Effector memory CD8-positive, alpha-beta T cell (primary cell): ENCODE measurements at regions not wholly inside any gene's neighbourhood (a gene's known extent, or its start where the extent isn't known, plus 50 kb on each side); places are given as distances from the start of the nearest gene placed in this dataset.
A peak's percentile ranks its signal among the peaks of the same experiment; 100 is the strongest.
"Not testable (repeated sequence)": the region's sequence is repeated elsewhere in the genome, so short reads cannot be mapped to it uniquely, and the experiment has no call there.

Source experiments
- ATAC-seq: fragments of 150-1000 bp; cut with Tn5 transposase; replicated peaks from 2 replicates; pipeline ENCODE4 v1.10.0; 2021; ENCODE audit warnings: mild to moderate bottlenecking, moderate library complexity
- DNase-seq, 3 experiments: peaks; one replicate each; pipeline ENCODE4 v3.0.0; 2021
- H3K27ac Mint-ChIP-seq, 2 donors: one replicate each; pipeline ENCODE4 v1.8.0; 2022; ENCODE audit warnings: mild to moderate bottlenecking in 2 of 2, mixed read lengths in 2 of 2, moderate library complexity in 2 of 2
- H3K27me3 Mint-ChIP-seq, 2 donors: one replicate each; pipeline ENCODE4 v1.8.0; 2022; ENCODE audit warnings: mixed read lengths in 2 of 2
- H3K36me3 Mint-ChIP-seq: one replicate; pipeline ENCODE4 v1.8.0; 2022; ENCODE audit warnings: mild to moderate bottlenecking, moderate library complexity, mixed read lengths; ENCODE audit not compliant: insufficient read depth
- H3K4me1 Mint-ChIP-seq, 2 donors: one replicate each; pipeline ENCODE4 v1.8.0; 2022; ENCODE audit warnings: low read depth in 2 of 2, mixed read lengths in 2 of 2
- H3K4me3 Mint-ChIP-seq, 2 donors: one replicate each; pipeline ENCODE4 v1.8.0; 2022; ENCODE audit warnings: mild to moderate bottlenecking in 2 of 2, mixed read lengths in 2 of 2, moderate library complexity in 2 of 2
- H3K9me3 Mint-ChIP-seq, 2 donors: one replicate each; pipeline ENCODE4 v1.8.0; 2022; ENCODE audit warnings: mixed read lengths in 2 of 2

GRCh38 chr7:82578430-82578829 lies 134.9 kb upstream of the CACNA2D1 start:
- Mint-ChIP-seq H3K36me3 (peaks cover 2% of the 10 kb centered on the region), H3K27me3 (no peaks in the 10 kb centered on the region), H3K27ac (no peak overlapping the region), H3K4me3 (no peak overlapping the region), H3K4me1 (no peaks in the 10 kb centered on the region), H3K9me3 (peaks cover 0 to 3% of the 10 kb centered on the region in 2 donors)
- DNase-seq (no peak), ATAC-seq (no peak)

GRCh38 chr7:82572195-82572880 lies 128.8 kb upstream of the CACNA2D1 start:
- ATAC-seq: peak; percentile 65
- Mint-ChIP-seq H3K27me3 (no peaks in the 10 kb centered on the region), H3K36me3 (peaks cover 2% of the 10 kb centered on the region), H3K9me3 (peaks cover 0 to 2% of the 10 kb centered on the region in 2 donors), H3K4me3 (no peak overlapping the region), H3K4me1 (no peaks in the 10 kb centered on the region), H3K27ac (no peak overlapping the region)
- peak; percentile 38 to 50 (median 38) for DNase-seq

GRCh38 chr7:82571047-82571446 lies 127.5 kb upstream of the CACNA2D1 start:
- H3K9me3 Mint-ChIP-seq, ATAC-seq, H3K27ac Mint-ChIP-seq, H3K4me1 Mint-ChIP-seq, DNase-seq, H3K4me3 Mint-ChIP-seq, H3K36me3 Mint-ChIP-seq, H3K27me3 Mint-ChIP-seq: not testable (repeated sequence)

GRCh38 chr7:82567841-82568240 lies 124.3 kb upstream of the CACNA2D1 start:
- ATAC-seq (no peak), DNase-seq (no peak)
- Mint-ChIP-seq H3K36me3 (no peaks in the 10 kb centered on the region), H3K27me3 (no peaks in the 10 kb centered on the region), H3K4me1 (no peaks in the 10 kb centered on the region), H3K27ac (no peak overlapping the region), H3K9me3 (no peaks in the 10 kb centered on the region), H3K4me3 (no peak overlapping the region)

GRCh38 chr7:82567356-82567755 lies 123.8 kb upstream of the CACNA2D1 start:
- Mint-ChIP-seq H3K36me3 (no peaks in the 10 kb centered on the region), H3K9me3 (no peaks in the 10 kb centered on the region), H3K27ac (no peak overlapping the region), H3K4me3 (no peak overlapping the region), H3K27me3 (no peaks in the 10 kb centered on the region), H3K4me1 (no peaks in the 10 kb centered on the region)
- no peak for ATAC-seq
- DNase-seq: no peak

- H3K27ac Mint-ChIP-seq: no peak overlapping the region
- H3K9me3 Mint-ChIP-seq: no peaks in the 10 kb centered on the region
- no peak for DNase-seq
- ATAC-seq: no peak
- H3K4me1 Mint-ChIP-seq: no peaks in the 10 kb centered on the region
- no peaks in the 10 kb centered on the region for H3K36me3 Mint-ChIP-seq
- no peak overlapping the region for H3K4me3 Mint-ChIP-seq
- H3K27me3 Mint-ChIP-seq: no peaks in the 10 kb centered on the region
Measured at GRCh38 chr7:82566752-82567151, 123.2 kb upstream of the CACNA2D1 start.

GRCh38 chr7:82562716-82563404 lies 119.3 kb upstream of the CACNA2D1 start:
- no peak for ATAC-seq
- Mint-ChIP-seq H3K27ac (no peak overlapping the region), H3K36me3 (no peaks in the 10 kb centered on the region), H3K4me3 (no peak overlapping the region), H3K27me3 (no peaks in the 10 kb centered on the region), H3K9me3 (no peaks in the 10 kb centered on the region), H3K4me1 (peaks cover 0 to 3% of the 10 kb centered on the region in 2 donors)
- DNase-seq: no peak

- Mint-ChIP-seq H3K4me3 (peak overlapping the region in 1 of 2 donors; percentile 48), H3K36me3 (no peaks in the 10 kb centered on the region), H3K9me3 (no peaks in the 10 kb centered on the region), H3K27ac (no peak overlapping the region), H3K4me1 (peaks cover 0 to 3% of the 10 kb centered on the region in 2 donors), H3K27me3 (no peaks in the 10 kb centered on the region)
- peak; percentile 49 for ATAC-seq
- DNase-seq: no peak
Measured at GRCh38 chr7:82559193-82559805, 115.7 kb upstream of the CACNA2D1 start.

GRCh38 chr7:82549616-82550285 lies 106.2 kb upstream of the CACNA2D1 start:
- H3K27ac Mint-ChIP-seq: no peak overlapping the region
- H3K4me3 Mint-ChIP-seq: no peak overlapping the region
- H3K9me3 Mint-ChIP-seq: peaks cover 0 to 5% of the 10 kb centered on the region in 2 donors
- DNase-seq: no peak
- ATAC-seq: no peak
- H3K27me3 Mint-ChIP-seq: no peaks in the 10 kb centered on the region
- H3K4me1 Mint-ChIP-seq: no peaks in the 10 kb centered on the region
- H3K36me3 Mint-ChIP-seq: no peaks in the 10 kb centered on the region

GRCh38 chr7:82548141-82548688 lies 104.6 kb upstream of the CACNA2D1 start:
- peaks cover 0 to 5% of the 10 kb centered on the region in 2 donors for H3K9me3 Mint-ChIP-seq
- H3K27ac Mint-ChIP-seq: no peak overlapping the region
- H3K36me3 Mint-ChIP-seq: no peaks in the 10 kb centered on the region

GRCh38 chr7:82542665-82543064 lies 99.1 kb upstream of the CACNA2D1 start:
- Mint-ChIP-seq H3K27ac (no peak overlapping the region), H3K9me3 (no peaks in the 10 kb centered on the region), H3K27me3 (no peaks in the 10 kb centered on the region), H3K4me1 (no peaks in the 10 kb centered on the region), H3K4me3 (no peak overlapping the region), H3K36me3 (no peaks in the 10 kb centered on the region)
- DNase-seq: no peak
- no peak for ATAC-seq

More at GRCh38 chr7:82548141-82548688, 104.6 kb upstream of the CACNA2D1 start:
- H3K4me1 Mint-ChIP-seq: no peaks in the 10 kb centered on the region
- DNase-seq (no peak), ATAC-seq (no peak)
- no peaks in the 10 kb centered on the region for H3K27me3 Mint-ChIP-seq
- H3K4me3 Mint-ChIP-seq: no peak overlapping the region

- H3K9me3 Mint-ChIP-seq: no peaks in the 10 kb centered on the region
- no peaks in the 10 kb centered on the region for H3K27me3 Mint-ChIP-seq
- no peak overlapping the region for H3K4me3 Mint-ChIP-seq
- DNase-seq (no peak), ATAC-seq (no peak)
- no peaks in the 10 kb centered on the region for H3K36me3 Mint-ChIP-seq
- no peaks in the 10 kb centered on the region for H3K4me1 Mint-ChIP-seq
- H3K27ac Mint-ChIP-seq: no peak overlapping the region
Measured at GRCh38 chr7:82539969-82540368, 96.4 kb upstream of the CACNA2D1 start.

GRCh38 chr7:82534684-82535083 lies 91.1 kb upstream of the CACNA2D1 start:
- no peak for DNase-seq
- H3K4me1 Mint-ChIP-seq: no peaks in the 10 kb centered on the region
- ATAC-seq: no peak
- H3K4me3 Mint-ChIP-seq: no peak overlapping the region
- H3K36me3 Mint-ChIP-seq: no peaks in the 10 kb centered on the region
- no peaks in the 10 kb centered on the region for H3K27me3 Mint-ChIP-seq
- no peak overlapping the region for H3K27ac Mint-ChIP-seq
- H3K9me3 Mint-ChIP-seq: peaks cover 0 to 4% of the 10 kb centered on the region in 2 donors
